Naive thymus-derived CD4-positive, alpha-beta T cell (primary cell): ENCODE measurements at regions not wholly inside any gene's neighbourhood (a gene's known extent, or its start where the extent isn't known, plus 50 kb on each side); places are given as distances from the start of the nearest gene placed in this dataset.
"Not testable (repeated sequence)": the region's sequence is repeated elsewhere in the genome, so short reads cannot be mapped to it uniquely, and the experiment has no call there.

Experiments
- ATAC-seq: fragments of 150-1000 bp; cut with Tn5 transposase; 2 replicates; pipeline ENCODE4 v1.10.0; 2021; ENCODE audit warnings: mild to moderate bottlenecking, moderate library complexity
- CTCF ChIA-PET: fragments of 350-600 bp; sonication (Branson Sonifier 250); formaldehyde crosslinking; loops from one replicate; lab custom pipeline; 2021; ENCODE audit warnings: antibody characterized with exemption; lab: Charles Lee
- POLR2A ChIA-PET: fragments of 350-600 bp; sonication (Branson Sonifier 250); formaldehyde crosslinking; loops from one replicate; lab custom pipeline; 2021; ENCODE audit warnings: antibody characterized with exemption, inconsistent platforms; lab: Charles Lee
- DNase-seq, 9 donors: peaks; one replicate each; pipeline versions ENCODE4 v3.0.0 to v3.0.0-alpha.2; 2020 to 2022; ENCODE audit warnings: mixed read lengths in 1 of 9
- H3K27ac ChIP-seq: one replicate; pipeline ENCODE4 v1.7.0; 2013; ENCODE audit warnings: mild to moderate bottlenecking, low read depth, low read length, moderate library complexity
- H3K27me3 ChIP-seq, 2 donors: one replicate each; pipeline ENCODE4 v1.7.0; 2013; ENCODE audit warnings: low read length in 2 of 2, mild to moderate bottlenecking in 2 of 2, moderate library complexity in 2 of 2; ENCODE audit not compliant: control insufficient read depth in 2 of 2, insufficient read depth in 2 of 2
- H3K36me3 ChIP-seq, 3 experiments: 1 replicate in 2 of 3; 2 replicates in 1 of 3; pipeline ENCODE4 v1.7.0; 2013; ENCODE audit warnings: low read length in 3 of 3, mild to moderate bottlenecking in 3 of 3, moderate library complexity in 1 of 3; ENCODE audit not compliant: insufficient read depth in 3 of 3, control insufficient read depth in 2 of 3
- H3K4me1 ChIP-seq, 2 donors: one replicate each; pipeline ENCODE4 v1.7.0; 2013; ENCODE audit warnings: low read length in 2 of 2, mild to moderate bottlenecking in 2 of 2, moderate library complexity in 1 of 2; ENCODE audit not compliant: control insufficient read depth in 2 of 2, insufficient read depth in 2 of 2
- H3K4me3 ChIP-seq: 2 replicates; pipeline ENCODE4 v1.7.0; 2013; ENCODE audit warnings: mild to moderate bottlenecking, low read length
- H3K9me3 ChIP-seq, 3 experiments: 1 replicate in 2 of 3; 2 replicates in 1 of 3; pipeline ENCODE4 v1.7.0; 2013; ENCODE audit warnings: low read length in 3 of 3; ENCODE audit not compliant: control insufficient read depth in 2 of 3
- H3K27ac Mint-ChIP-seq, 9 donors: one replicate each; pipeline ENCODE4 v1.8.0; 2020 to 2022; ENCODE audit warnings: mixed read lengths in 9 of 9, mild to moderate bottlenecking in 8 of 9, moderate library complexity in 5 of 9, inconsistent platforms in 2 of 9
- H3K27me3 Mint-ChIP-seq, 5 donors: one replicate each; pipeline ENCODE4 v1.8.0; 2021 to 2022; ENCODE audit warnings: mixed read lengths in 5 of 5, mild to moderate bottlenecking in 1 of 5
- H3K36me3 Mint-ChIP-seq, 5 donors: one replicate each; pipeline ENCODE4 v1.8.0; 2020 to 2022; ENCODE audit warnings: mixed read lengths in 5 of 5, mild to moderate bottlenecking in 3 of 5, inconsistent platforms in 1 of 5
- H3K4me1 Mint-ChIP-seq, 7 donors: one replicate each; pipeline ENCODE4 v1.8.0; 2020 to 2022; ENCODE audit warnings: mixed read lengths in 7 of 7, mild to moderate bottlenecking in 3 of 7, inconsistent platforms in 1 of 7
- H3K4me3 Mint-ChIP-seq, 10 donors: one replicate each; pipeline ENCODE4 v1.8.0; 2020 to 2022; ENCODE audit warnings: mild to moderate bottlenecking in 10 of 10, mixed read lengths in 10 of 10, moderate library complexity in 6 of 10, inconsistent platforms in 2 of 10
- H3K9me3 Mint-ChIP-seq, 11 donors: one replicate each; pipeline ENCODE4 v1.8.0; 2020 to 2022; ENCODE audit warnings: mixed read lengths in 11 of 11, mild to moderate bottlenecking in 4 of 11, inconsistent platforms in 1 of 11, moderate library complexity in 1 of 11
- intact Hi-C, 2 donors: fragments of 100-400 bp; cut with micrococcal nuclease; formaldehyde crosslinking; loops; one replicate each; pipeline ENCODE4 v1.15.1; 2023

DNA sequence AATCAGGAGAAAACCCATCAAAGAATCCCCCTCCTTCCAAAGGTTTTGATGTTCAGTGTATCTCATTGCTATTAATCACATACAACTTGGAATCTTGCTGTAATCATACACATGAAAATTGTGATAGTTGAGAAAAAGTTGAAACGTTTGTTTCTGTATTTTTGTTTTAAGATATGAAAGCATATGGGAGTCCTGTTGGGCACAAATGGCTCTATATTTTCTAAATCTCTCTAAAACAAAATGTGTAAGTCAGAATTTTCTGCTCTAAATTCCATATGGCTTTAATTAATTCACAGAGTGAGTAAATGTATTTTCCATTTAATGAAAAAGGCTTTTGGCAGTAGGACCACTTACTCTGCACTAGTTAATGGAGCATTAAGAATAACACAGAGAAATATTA, 140.2 kb downstream of the MOSPD2 start:
- ATAC-seq (no peak), DNase-seq (no peak)
- intact Hi-C loops: no loop called here
- H3K27me3 Mint-ChIP-seq: peaks cover 0 to 2% (median 0%) of the 10 kb centered on the region in 5 donors
- Histone ChIP-seq H3K4me1 (no peaks in the 10 kb centered on the region), H3K27ac (no peak overlapping the region), H3K9me3 (no peaks in the 10 kb centered on the region), H3K36me3 (no peaks in the 10 kb centered on the region), H3K27me3 (no peaks in the 10 kb centered on the region), H3K4me3 (no peak overlapping the region)
- H3K4me3 Mint-ChIP-seq: no peak overlapping the region
- H3K36me3 Mint-ChIP-seq: no peaks in the 10 kb centered on the region
- H3K9me3 Mint-ChIP-seq: peaks cover 0 to 3% (median 0%) of the 10 kb centered on the region in 11 donors
- H3K27ac Mint-ChIP-seq: no peak overlapping the region
- CTCF ChIA-PET: no interaction called here
- H3K4me1 Mint-ChIP-seq: no peaks in the 10 kb centered on the region
- POLR2A ChIA-PET: no interaction called here

GRCh38 chrX:14997271-14997670, 124.0 kb downstream of the MOSPD2 start:
- POLR2A ChIA-PET: no interaction called here
- Mint-ChIP-seq H3K27me3 (peaks cover 0 to 18% (median 7%) of the 10 kb centered on the region in 5 donors), H3K9me3 (peaks cover 0 to 20% (median 3%) of the 10 kb centered on the region in 11 donors), H3K27ac (no peak overlapping the region), H3K4me3 (no peak overlapping the region), H3K36me3 (no peaks in the 10 kb centered on the region), H3K4me1 (no peaks in the 10 kb centered on the region)
- intact Hi-C loops: no loop called here
- CTCF ChIA-PET: no interaction called here
- Histone ChIP-seq H3K4me3 (no peak overlapping the region), H3K9me3 (no peaks in the 10 kb centered on the region), H3K27me3 (no peaks in the 10 kb centered on the region), H3K27ac (no peak overlapping the region), H3K36me3 (no peaks in the 10 kb centered on the region), H3K4me1 (no peaks in the 10 kb centered on the region)
- DNase-seq: no peak
- ATAC-seq: no peak

DNA sequence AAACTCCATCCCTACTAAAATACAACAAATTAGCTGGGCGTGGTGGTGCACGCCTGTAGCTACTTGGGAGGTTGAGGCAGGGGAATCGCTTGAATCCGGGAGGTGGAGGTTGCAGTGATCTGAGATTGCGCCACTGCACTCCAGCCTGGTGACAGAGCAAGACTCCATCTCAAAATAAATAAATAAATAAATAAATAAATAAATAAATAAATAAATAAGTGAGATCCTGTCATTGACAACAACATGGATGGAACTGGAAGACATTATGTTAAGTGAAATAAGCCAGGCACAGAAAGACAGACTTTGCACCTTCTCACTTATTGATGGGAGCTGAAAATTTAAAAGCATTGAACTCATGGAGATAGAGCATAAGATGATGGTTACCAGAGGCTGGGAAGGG, 111.2 kb downstream of the MOSPD2 start:
- POLR2A ChIA-PET, H3K36me3 Mint-ChIP-seq, intact Hi-C loops, H3K4me3 Mint-ChIP-seq, H3K27me3 ChIP-seq, H3K4me3 ChIP-seq, H3K27ac Mint-ChIP-seq, ATAC-seq, H3K27me3 Mint-ChIP-seq, H3K27ac ChIP-seq, H3K36me3 ChIP-seq, H3K9me3 ChIP-seq, H3K4me1 ChIP-seq, DNase-seq, CTCF ChIA-PET, H3K9me3 Mint-ChIP-seq, H3K4me1 Mint-ChIP-seq: not testable (repeated sequence)
